ENCODE measurements at regions not wholly inside any gene's neighbourhood (a gene's known extent, or its start where the extent isn't known, plus 50 kb on each side); places are given as distances from the start of the nearest gene placed in this dataset.
A peak's percentile ranks its signal among the peaks of the same experiment; 100 is the strongest.

DNA sequence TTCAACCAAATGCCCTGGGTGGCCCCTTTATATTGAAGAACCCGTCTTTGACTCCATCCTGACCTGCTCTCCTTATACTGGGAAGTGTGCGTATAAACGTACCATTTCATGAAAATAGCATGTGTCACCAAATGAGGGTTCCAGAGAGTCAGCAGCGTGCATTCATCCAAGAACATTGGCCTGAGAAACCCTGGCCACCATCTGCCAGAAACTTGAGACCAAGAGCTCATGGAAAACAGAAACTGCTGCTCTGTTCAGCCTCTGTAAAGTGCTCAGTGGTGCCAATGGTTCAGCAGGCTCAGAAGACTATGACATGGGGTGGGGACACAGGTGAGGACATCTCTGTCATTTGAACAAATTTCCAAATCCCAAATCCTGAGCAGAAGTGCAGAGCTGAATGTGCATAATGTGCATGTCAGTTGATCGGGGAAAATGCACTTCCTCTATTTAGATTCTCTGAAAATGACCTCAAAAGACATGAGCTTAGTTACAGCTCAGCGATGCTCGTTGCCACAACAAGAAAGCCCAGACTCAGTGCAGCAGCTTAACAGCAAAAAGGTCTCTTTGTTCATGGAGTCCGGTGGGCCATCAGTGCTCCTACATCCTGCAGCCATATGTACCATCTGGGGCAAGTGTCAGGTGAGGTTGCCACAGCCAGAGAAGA is 176.1 kb downstream of the ATPSCKMT start:
- DNase-seq, result no peak

DNA sequence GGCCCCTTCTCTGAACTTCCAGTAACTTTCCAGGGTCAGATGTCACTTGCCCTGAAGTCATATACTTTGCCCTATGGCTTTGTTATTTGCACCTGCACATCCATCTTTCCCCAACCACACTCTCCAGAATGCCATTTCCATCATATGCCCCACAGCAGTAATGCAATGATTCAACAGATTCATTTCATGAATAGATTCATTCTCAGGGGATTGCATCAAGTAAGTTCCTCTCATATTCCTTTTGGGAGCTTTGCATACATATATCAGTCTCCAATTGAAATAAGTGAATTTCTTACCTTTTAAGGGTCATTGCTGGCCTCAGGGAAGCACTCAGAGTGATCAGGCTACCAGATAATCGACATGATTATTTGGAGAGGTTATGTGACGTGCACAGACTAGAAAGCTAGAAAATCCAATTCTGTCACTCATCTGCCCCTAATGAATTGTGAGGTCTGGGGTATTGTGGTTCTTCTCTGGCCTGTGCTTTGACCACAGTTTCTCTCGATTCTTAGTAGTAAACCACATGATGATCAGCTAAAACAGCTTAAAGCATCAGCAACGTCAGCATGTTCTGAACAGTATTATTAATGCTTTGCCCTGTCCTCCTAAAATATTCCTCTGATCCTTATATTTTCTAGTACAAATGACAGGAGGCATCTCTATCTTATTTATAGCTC is 179.9 kb downstream of the ATPSCKMT start:
- no peak for DNase-seq

DNA sequence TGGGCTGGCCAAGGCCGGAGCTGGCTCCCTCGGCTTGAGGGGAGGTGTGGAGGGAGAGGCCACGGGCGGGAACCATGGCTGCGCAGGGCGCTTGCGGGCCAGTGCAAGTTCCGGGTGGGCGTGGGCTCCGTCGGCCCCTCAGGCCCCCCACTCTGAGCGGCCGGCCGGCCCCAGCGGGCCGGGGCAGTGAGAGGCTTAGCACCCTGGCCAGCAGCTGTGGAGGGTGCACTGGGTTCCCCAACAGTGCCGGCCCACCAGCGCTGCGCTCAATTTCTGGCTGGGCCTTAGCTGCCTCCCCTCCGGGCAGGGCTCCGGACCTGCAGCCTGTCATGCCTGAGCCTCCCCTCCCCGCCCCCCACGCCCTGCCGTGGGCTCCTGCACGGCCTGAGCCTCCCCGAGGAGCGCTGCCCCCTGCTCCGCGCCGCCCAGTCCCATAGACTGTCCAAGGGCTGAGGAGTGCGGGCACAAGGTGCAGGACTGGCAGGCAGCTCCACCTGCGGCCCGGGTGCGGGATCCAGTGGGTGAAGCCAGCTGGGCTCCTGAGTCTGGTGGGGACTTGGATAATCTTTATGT is 184.2 kb downstream of the ATPSCKMT start:
- DNase-seq, result no peak

DNA sequence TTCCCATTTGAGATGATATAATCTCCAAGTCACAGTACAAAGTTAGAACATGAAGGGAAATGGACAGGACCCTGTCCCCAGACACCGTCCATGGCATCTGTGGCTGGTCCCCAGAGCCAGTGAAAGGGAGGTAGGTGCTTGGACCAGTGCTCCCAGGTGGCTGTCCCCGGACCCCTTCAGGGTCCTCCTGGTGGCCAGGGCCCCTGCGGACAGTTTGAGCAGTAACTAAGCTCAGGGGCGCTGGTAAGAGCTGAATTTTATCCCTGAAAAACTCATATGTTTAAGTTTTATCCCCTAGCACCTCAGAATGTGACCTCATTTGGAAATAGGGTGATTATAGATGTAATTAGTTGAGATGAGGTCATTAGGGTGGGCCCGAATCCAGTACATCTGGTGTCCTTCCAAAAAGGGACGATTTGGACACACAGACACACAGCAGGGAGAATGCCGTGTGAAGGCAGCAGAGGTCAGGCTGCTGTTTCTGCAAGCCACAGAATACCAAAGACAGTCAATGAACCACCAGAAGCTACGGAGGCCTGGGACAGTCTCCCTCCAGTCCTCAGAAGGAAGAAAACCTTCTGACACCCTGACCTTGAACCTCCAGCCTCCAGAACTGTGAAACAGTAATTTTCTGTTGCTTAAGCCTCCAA is 185.0 kb downstream of the ATPSCKMT start:
- peak; percentile 25 for DNase-seq

DNA sequence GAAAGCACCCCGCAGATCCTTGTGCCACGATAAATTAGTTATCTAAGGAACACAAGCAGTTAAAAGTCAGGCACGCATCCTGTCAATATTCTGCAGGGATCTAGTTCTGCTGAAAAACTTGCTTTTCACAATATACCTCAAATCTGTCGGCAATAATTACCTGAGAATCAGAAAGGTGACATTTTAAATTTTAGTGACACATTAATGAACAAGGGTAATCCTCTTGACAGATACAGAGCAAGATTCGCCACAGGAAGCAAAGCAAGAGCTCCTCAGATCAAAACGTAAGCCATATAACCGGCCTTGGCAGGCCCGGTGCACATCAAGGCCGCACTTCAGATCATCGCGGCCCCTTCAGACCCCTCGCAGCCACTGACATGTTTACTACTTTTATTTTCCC is 185.7 kb downstream of the ATPSCKMT start:
- DNase-seq, result no peak

DNA sequence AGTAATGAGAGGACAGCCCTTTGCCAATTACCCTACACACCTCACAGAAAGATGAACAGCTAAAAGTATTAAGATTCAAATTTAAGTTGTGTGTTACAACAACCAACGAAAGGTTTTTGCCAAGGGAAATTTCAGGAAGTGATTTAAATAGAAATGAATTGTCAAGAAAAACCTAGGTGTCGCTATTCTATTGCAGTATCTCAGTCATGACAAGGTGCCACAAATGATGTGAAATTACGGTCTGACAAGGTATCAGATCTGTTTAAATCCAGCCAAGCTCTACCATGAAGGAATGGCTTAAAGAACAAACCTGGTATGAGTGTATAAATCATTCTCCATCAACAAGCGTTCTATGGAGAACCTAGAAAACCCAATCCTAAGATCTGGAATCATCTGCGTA is 189.7 kb downstream of the ATPSCKMT start:
- DNase-seq, result no peak

DNA sequence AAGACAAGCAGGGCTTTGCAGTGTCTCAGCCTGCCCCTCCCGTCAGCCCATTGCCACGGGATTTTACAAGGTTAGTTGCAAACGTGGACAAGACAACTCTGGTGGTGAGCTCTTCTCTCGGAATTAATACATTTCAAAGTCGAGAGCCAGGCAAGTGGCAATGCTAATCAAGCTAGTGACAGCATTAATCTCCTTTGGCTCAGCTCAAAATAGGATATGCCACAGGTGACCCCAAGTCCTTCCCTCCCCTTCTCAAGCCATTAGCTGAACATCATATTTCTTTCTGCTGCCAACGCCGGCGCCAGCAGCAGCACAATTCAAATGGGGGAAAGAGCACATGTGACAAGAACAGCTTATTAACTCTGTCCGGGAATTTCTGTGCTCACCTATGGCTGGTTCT is 190.1 kb downstream of the ATPSCKMT start:
- DNase-seq, result no peak

DNA sequence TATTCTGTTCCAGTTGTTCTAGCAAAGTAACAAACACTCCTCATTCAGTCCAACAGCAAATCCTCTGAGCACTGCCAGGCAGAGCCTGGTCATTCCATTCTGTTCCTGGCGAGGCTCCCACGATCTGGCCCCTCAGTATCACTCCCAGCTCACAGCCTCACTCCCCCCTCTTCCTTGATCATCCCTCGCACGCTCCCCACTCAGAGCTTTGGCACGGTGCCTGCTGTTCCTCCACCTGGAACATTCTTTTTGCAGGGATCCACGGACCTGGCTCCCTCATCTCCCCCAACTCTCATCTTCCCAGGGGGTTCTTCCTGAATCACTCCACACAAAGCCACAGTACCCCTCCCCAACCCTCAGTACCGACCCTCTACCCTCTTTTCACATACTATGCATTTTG is 192.3 kb downstream of the ATPSCKMT start:
- DNase-seq, result no peak

DNA sequence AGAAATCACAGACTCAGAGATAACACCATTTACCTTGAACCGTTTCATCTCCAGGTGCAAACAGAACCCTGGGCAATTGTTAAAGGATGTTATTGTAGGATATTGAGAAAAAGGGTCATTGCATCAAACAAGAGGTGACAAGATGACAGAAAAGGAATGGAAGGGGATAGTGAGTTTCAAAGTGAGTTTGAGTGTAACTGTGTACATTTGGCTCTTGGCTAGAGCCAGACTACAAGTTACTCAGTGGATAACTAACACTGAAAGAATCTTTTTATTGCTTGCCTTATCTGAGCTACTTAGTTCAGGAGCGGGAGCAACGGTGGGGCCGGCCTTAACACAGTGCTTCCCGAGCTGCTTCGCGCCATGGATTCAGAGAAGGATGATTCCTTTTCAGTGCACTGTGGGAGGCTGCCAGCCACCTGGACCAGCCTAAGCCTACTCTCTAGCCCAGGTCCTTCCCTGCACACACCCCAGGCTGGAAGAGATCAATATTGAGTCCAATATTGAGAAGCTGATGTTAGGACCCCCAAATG is 193.4 kb downstream of the ATPSCKMT start:
- no peak for DNase-seq

DNA sequence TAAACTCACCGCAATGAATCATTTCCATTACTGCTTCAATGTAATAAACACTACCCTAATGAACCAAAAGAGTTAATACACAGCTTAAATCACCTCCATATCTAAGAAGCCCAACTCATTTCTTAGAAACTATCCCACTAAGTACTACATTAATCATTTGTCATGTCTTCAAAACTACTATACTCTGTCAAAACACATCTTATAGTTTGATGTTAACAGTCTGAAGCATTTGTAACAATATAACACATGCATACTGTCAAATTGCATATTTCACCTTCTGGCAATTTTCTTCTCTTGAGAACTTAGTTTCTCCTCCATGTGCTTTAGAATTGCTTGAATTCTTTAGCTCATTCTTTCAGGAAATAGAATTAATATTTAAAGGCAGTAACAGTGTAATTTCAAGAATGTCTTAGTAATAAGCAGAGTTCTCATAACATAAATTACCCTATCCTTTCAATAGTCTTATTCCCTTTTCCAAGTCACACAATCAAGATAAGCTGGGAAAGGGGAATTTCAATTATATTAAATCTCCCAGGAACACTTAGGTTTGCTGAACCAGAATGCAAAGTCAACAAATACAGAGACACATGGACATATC is 199.7 kb downstream of the ATPSCKMT start:
- DNase-seq, result no peak

DNA sequence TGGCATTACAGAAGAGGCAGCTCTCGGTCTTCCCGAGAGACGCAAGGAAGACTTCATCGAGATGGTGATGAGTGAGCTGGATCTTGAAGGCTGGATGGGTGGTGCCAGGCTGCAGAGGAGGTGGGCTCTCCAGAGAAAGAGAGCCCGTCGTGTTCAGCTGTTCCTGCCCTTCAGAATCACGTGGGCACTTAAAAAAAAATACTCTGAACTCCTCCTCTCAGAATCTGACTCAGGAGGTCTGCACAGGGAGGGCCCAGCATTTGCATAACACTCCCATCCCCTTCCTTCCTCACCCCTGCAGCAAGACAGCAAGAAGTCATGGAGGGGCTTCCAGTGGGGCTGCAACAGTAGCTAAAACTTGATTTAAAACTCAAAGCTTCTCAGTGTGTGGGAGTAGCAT is 203.0 kb downstream of the ATPSCKMT start:
- DNase-seq, result no peak

DNA sequence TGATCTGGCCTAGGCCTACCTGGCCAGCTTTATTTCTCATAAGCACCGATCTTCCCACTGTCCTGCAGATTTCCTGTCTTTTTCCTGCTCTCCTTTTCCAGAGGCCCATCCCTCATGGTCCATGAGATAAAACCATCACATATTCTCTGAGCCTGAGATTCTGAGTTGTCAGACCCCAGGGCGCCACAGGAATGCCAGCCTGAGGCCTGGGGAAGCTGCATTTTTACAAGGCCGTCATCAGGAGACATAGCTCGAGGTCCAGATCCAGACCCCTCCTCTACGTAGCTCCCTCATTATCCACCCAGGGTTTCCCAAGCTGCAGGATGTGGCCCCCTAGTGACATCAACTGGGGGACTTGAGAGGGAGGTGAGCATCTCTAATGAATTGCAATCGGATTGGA is 204.3 kb downstream of the ATPSCKMT start:
- no peak for DNase-seq

DNA sequence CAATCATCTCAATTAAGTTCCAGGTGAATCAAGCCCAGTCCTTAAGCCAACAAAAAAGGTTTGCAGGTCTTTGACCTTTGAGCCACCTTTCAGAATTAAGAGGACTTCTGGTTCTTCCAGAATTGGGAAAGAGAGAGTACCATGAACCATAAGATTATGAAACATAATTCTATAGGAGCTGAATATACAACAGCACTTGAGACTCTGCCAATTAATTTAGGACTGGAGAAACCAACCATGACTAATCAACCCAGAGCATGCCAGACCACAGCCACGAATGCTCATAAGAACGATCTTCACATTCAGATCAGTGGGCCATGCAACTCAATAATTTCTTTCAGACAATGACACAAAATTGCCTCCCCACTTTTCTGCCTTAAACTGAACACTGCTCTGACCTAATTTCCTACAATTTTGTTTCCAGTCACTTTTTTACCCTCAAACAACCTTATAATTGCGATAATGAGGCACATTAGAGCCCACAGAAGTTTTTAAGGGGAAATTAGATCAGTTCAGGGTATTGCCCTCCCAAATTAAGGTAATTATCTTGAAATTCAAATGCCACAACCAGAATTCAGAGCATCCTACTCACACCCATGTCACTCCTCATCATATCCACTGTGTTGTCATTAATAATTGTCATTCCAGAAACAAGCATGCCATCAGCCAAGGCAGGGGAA is 213.4 kb downstream of the ATPSCKMT start:
- DNase-seq, result no peak

DNA sequence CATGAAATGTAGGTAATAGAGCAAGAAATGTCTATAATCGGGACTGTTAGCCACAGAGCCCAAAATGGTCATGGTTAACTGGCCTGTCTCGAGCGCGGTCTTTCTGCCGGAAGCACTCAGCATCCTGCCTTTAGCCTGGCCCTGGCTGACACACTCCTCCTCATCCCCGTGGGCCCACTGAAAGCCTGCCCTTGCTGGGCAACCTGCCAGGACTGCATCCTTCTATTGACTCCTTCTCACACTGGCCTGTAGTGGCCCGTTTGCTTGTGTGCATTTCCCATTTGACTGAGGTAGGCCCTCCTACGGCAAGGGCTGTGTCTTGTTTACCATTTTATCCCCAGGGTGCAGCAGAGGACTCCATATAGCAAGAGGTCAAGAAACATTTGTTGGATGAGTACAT is 215.7 kb downstream of the ATPSCKMT start:
- DNase-seq, result peak; percentile 52

DNA sequence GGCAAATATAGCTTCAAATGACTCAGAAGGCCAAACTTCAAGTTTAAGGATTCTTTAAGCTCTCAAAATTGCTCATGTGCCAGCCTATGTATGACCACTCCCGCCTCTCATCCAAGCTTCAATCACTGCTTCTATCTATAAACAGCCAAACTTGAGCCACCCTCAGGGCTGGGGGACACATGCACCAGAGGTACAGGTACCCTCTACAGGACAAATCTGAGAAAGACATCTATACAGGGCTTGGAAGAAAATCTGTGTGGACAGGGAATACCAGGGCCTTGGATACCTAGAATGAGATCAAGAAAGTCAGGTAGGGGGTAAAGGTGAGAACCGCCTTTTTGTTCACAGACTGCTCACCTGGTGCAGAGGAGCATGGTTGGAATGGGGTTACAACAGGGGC is 217.9 kb downstream of the ATPSCKMT start:
- DNase-seq, result no peak

DNA sequence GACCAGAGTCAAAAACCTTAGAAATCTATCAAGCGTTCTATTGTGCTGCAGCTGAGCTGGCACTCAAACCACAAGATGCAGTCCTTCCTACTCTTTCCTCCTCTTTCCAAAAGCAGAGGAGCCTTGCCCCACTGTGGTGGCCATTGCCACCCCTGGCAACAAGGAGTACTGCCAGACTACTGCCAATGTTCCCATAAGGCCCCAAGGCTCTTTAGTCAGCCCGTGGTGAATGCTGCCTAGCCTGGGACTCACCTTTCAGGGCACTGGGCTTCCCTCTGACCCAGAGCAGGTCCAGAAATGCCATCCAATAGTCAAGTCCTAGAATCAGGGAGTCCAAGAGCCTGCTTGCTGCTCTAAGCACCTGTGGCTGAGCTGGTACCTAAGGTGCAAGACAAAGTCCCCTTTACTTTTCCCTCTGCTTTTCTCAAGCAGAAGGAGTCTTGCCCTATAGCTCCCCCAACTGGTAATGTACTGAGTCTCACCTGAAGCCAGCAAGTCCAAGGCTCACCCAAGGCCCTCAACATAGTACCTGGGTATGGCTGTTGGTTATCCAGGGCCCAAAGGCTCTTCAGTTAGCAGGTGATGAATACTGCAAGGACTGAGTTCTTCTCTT is 219.4 kb downstream of the ATPSCKMT start:
- DNase-seq, result no peak

DNA sequence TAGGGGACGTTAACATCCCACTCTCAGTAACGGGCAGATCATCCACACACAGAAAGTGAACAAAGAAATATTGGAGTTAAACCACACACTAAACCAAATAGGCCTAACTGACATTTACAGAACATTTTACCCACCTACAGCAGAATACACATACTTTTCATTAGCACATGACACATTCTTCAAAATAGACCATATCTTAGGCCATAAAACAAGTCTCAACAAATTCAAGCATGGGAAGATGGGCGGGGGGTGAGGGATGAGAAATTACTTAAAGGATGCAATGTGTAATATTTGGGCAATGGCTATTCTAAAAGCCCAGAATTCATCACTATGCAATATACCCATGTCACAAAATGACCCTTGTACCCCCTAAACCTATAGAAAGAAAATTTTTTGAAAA is 226.2 kb downstream of the ATPSCKMT start:
- no peak for DNase-seq

DNA sequence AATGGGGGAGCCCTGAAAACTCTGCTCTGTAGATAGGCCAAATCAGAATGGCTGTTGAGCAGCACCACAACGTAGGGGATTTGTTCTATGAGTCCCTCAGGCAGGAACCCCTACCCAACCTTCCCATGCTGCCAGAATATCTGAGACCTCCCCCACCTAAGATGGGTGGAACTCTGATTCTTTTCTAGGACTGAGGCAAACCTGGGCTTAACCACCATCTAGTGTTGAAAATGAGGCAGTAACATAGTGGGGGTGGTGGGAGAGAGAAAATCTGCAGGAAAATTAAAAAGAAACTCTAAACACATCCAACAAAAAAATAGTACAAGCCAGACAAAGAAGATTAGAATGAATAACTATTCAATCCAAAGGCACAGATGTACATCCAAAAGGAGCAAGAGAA is 228.4 kb downstream of the ATPSCKMT start:
- DNase-seq, result no peak

DNA sequence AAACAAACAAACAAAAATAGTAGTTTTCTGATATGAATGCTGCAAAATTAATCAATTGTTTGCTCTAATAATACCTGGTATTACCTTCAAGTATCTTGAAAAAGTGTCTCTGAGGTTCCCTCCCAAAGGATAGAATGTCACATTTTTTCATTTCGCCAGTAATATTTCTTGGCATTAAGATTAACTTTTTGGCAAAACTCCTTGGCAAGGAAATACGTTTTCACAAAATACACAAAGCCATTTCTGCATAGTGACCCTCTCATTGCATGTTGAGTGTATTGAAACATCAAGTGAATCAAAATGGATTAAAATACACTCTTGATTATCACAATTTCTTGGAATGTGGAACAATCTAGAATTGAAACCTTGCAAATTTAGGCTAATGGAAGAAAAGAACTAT is 230.5 kb downstream of the ATPSCKMT start:
- no peak for DNase-seq

DNA sequence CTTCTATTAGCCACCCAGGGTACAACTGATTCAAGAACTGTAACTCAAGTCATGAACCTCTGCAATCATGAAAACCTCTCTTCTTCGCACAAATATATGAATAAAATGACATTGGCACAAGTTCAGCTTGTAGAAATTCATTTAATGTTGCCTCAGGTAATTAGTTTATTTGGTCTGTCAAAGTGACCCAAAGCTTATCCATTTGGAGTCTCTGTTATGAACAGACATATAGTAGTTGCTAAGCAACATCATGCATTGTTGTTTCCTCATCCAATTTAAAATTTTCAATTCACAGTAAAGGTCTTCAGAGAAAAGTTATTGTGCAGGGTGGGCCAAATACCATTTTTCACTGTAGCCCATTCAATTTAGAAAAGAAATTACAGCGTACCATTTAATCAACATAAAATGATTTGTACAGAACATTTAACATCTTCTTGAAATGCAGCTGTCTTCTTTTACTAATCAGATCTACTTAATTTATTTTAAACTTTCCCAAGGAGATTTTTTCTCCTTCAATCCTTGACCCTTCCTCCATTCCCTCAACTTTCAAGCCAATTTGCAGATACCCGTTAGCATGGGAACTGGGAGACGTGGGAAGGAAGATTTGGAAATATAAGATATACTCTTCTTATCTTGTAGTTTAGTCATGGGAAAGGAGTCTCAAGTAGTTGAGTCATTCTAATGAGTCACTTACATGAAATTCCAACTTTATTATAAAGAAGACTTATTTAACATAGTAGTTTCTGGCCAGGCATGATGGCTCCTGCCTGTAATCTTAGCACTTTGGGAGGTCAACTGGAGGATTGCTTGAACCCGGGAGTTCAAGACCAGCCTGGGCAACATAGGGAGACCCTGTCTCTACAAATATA is 231.3 kb downstream of the ATPSCKMT start:
- DNase-seq, result no peak

DNA sequence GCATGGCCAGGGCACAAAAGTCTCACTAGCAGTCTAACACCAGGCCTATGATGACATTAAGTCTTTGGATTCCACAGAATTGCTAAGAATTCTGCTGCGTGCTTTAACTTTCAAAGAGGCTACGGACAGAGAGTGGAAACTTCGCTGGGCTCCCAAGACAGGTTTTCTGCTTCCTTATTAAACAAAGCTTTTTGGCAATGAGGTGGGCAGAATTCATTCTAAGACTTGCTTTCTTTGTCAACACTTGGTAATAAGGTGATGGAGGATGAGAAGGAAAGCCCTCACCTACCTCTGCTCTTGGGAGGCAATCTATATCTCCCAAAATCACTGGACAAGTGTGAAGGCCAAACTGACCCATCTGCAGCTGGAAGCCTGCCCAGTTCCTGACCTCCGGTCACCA is 231.9 kb downstream of the ATPSCKMT start:
- DNase-seq, result no peak

Measured in femur (tissue), 1 donor.